Endometrium (tissue), 2 donors: ENCODE measurements at regions not wholly inside any gene's neighbourhood (a gene's known extent, or its start where the extent isn't known, plus 50 kb on each side); places are given as distances from the start of the nearest gene placed in this dataset.

ENCODE experiments used
- FAIRE-seq: peaks from 2 replicates; lab custom pipeline; 2012; peaks lifted over from hg19 to GRCh38; lab: Jason Lieb, UNC
- donor health status: control.
- donor health status: control.

- FAIRE-seq: no peak
These were observed 196.5 kb downstream of the TEX29 start for GRCh38 chr13:111516712-111517640.

GRCh38 chr13:111517641-111518010 lies 197.2 kb downstream of the TEX29 start:
- no peak for FAIRE-seq

GRCh38 chr13:111518161-111518792 lies 197.8 kb downstream of the TEX29 start:
- FAIRE-seq: no peak

GRCh38 chr13:111519041-111519440 lies 198.6 kb downstream of the TEX29 start:
- no peak for FAIRE-seq

- FAIRE-seq: no peak
These were observed 199.2 kb downstream of the TEX29 start for GRCh38 chr13:111519490-111520170.

GRCh38 chr13:111521030-111521429 lies 200.6 kb downstream of the TEX29 start:
- no peak for FAIRE-seq

- FAIRE-seq: no peak
These were observed 201.3 kb downstream of the TEX29 start for GRCh38 chr13:111521691-111522229.

GRCh38 chr13:111525320-111526118 lies 205.1 kb downstream of the TEX29 start:
- FAIRE-seq: no peak

GRCh38 chr13:111526922-111527321 lies 206.5 kb downstream of the TEX29 start:
- no peak for FAIRE-seq

- no peak for FAIRE-seq
These were observed 207.3 kb downstream of the TEX29 start for GRCh38 chr13:111527614-111528229.

GRCh38 chr13:111528513-111528912 lies 208.1 kb downstream of the TEX29 start:
- FAIRE-seq: no peak

- no peak for FAIRE-seq
These were observed 209.9 kb downstream of the TEX29 start for GRCh38 chr13:111530137-111530870.

- FAIRE-seq: no peak
These were observed 211.1 kb downstream of the TEX29 start for GRCh38 chr13:111531505-111531904.

- FAIRE-seq: no peak
These were observed 211.7 kb downstream of the TEX29 start for GRCh38 chr13:111532111-111532510.

GRCh38 chr13:111533900-111534683 lies 213.7 kb downstream of the TEX29 start:
- FAIRE-seq: no peak

GRCh38 chr13:111534751-111535522 lies 214.5 kb downstream of the TEX29 start:
- no peak for FAIRE-seq

- no peak for FAIRE-seq
These were observed 215.0 kb downstream of the TEX29 start for GRCh38 chr13:111535523-111535811.

- FAIRE-seq: no peak
These were observed 215.7 kb downstream of the TEX29 start for GRCh38 chr13:111536075-111536642.
